NCI-H2227 treated with DMSO at 0.1 percent for 48 hours (cell line): ENCODE measurements at regions not wholly inside any gene's neighbourhood (a gene's known extent, or its start where the extent isn't known, plus 50 kb on each side); places are given as distances from the start of the nearest gene placed in this dataset.
"Not testable (repeated sequence)": the region's sequence is repeated elsewhere in the genome, so short reads cannot be mapped to it uniquely, and the experiment has no call there.

Experiments used
- DNase-seq: peaks from one replicate; lab custom pipeline; 2025; lab: John Stamatoyannopoulos, UW

DNA sequence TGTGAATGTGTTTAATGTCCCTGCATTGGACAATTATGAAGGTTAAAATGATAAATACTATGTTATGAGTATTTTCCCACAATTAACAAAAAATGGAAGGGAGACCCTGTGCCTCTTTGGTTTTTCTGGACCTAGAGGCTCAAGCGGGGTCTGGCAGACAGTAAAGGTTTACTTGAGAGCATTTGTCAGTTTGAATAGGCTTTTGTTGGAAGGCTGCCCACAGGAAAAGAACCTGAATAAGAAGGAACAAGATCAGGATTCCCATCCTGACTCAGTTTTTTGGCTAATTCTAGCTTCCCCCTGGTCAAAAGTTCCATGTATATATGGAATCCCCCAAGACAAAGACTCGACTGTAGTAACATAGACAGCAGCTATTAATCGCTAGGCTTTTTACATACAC lies 150.9 kb upstream of the JUN start:
- no peak for DNase-seq

DNA sequence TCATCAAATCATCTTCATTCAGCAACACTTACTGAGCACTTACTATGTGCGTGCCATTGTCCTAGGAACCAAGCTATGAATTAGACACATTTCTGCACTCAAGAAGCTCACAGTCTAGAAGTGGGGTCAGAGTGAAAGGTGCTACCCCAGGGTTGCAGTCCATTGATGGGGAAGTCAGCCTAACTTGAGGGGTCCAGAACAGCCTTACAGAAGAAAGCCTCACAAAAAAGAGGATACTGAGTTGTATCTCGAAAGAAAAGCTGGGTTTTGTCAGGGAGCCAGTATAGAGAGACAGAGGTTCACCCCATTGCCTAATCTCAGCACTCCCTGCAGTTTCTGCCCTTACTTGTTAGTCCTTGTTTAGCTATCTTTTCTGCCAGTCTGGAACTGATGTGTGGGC lies 153.1 kb upstream of the JUN start:
- DNase-seq = no peak

DNA sequence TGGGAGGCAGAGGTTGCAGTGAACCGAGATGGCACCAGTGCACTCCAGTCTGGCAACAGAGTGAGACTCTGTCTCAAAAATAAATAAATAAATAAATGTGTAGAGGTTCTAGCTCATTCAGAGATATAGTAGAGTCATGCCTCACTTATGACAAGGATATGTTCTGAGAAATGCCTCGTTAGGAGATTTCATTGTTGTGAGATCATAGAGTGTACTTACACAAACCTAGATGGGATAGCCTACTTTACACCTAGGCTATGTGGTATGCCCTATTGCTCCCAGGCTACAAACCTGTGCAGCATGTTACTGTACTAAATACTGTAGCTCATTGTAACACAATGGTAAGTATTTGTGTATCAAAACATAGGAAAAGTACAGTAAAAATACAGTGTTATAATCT lies 155.3 kb upstream of the JUN start:
- DNase-seq = no peak

DNA sequence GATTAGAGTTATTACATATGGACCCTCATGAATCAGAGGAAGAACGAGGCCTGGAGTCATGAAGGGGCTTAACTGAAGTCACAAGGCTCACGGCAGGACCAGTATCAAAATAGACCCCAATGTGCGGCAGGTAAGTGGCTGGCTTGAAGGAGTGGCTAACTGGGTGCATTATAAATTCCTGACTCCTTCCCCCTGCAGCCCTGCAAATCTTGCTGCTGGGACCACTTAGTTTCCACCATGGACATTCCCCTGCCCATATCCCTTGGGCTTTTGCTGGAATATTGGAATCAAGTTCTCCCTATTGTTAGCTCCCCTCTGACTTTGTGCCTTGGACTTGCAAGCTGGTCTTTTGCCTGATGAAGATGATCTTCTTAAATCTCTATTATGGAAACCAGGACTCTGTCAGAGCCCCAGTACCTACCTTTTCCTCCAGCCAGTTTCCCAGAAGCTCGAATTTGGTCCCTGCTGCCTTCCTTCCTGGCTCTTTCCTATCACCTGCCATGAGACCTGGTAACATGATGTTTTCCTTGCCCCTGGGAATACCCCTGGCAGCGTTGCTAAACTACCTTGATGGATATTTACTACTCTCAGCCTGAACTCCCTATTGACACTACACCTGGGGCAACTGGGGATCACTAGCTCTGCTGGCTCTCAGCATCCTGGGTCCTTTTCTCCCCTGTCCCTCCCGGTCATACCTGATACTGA lies 156.0 kb upstream of the JUN start:
- no peak for DNase-seq

DNA sequence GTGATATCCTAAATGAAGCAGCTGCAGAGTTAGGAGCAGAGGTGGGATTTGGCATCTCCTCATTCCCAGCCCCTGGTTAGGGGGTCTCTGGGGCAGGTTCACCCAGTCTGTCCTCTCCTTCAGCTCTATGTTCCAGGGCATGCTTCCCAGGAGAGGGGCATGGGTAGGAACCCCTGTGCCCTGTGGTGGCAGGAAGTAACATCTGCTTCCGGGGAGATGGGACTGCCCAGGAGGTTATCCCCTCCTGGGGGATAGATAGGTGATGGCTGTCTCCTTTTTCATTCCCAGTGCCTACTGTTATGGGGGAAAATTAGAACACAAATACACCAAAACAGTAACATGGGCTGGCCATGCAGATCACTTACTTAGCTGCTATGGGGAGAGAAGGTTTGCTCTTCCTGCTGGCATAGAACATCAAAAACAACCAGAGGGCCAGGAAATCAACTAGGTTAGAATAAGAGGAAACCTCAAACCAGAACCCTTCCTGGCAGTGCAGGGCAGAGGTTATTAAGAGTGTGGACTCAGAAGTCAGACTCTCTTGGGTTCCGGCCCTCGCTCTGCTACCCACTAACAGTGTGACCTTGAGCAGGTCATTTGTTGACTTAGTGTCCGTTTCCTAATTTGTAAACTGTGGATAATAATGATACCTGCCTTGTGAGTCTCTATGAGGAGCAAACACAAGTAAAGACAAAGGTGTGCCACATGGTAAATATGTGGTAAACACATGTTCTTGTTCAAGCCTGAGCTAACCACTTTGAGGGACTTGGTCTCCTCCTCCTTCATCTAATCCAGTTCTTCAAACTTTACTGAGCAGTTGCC lies 157.8 kb upstream of the JUN start:
- DNase-seq = no peak

DNA sequence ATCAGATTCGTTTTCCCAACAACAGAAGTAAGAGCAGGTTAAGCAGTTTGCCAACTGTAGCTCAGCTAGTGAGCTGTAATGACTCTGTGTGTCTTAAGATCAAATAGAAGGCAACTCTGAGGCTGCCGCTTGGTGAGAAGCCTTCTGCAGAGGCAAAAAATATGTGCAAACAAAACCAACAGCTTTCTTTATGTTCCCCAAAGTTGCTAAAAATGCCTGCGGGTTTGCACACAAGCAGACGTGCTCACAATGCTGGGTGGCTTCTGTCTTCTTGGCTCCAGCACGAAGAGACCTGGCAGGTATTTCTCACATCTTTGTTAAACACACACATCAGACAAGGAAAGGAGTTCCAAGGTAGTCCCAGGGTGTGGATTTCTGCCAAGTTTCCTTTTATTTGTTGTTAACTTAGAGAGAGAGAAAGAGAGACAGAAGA lies 158.9 kb upstream of the JUN start:
- DNase-seq = no peak

DNA sequence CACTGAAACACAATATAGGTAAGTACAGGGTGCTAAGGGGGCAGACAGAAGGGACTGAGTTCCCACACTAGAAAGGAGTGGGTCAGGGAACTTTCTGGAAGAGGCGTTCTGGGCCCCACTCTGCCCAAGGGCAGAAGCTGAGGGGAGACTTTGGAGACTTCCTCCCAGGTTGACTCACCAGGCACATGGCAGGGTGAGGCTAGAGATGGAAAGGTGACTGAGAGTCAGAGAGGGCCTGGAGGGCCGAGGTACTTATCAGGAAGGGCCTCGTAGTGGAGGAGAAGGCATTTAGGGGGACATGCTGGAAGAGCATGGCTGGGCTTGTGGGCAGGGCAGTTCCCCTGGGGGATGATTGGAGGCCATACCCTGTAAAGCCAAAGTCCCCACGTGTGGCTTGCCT lies 159.9 kb upstream of the JUN start:
- DNase-seq = no peak

DNA sequence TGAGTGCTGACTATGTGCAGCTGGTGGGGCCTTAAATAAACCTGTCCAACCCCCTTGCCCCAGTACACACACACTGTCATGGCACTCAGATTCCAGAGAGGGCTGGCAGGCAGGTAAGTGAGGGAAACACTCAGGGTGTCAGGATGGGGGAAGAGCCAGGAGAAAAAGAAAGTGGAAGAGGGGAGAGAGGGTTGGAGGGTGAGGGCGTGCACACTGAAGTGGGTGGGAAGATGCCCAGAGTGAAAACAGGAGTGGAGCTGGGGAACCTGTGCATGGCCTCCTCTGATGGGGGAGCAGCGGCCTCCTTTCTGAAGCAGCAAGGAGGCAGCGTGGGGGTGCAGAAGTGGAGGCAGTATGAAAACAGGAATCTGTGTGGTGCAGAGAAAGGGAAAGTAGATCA lies 160.6 kb upstream of the JUN start:
- DNase-seq = no peak

DNA sequence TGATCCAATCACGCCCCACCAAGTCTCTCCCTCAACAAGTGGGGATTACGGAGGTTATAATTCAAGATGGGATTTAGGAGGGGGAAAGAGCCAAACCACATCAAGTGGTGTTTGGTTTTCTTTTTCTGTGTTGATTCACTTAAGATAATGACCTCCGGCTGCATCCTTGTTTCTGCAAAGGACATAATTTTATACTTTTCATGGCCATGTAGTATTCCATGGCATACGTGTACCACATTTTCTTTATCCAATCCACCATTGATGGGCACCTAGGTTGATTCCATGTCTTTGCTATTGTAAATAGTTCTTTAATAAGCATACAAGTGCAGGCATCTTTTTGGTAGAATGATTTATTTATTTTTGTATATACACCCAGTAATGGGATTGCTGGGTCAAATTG lies 162.5 kb upstream of the JUN start:
- no peak for DNase-seq

DNA sequence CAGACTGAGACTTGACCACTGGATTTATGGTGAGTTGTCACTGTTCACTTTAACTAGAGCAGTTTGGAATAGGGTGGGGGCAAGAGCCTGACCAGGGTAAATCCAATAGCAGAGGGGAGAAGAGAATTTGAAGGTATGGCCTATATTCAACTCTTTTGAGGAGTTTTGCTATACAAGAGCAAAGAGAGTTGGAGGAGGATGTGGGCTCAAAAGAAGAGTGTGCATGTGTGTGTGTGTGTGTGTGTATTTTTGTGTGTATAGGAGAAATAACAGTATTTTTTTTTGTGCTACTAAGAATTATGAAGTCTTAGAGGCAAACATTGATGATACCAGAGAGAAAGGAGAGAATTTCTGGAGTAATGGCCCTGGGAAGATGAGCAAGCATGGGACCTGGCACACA lies 164.8 kb upstream of the JUN start:
- no peak for DNase-seq

DNA sequence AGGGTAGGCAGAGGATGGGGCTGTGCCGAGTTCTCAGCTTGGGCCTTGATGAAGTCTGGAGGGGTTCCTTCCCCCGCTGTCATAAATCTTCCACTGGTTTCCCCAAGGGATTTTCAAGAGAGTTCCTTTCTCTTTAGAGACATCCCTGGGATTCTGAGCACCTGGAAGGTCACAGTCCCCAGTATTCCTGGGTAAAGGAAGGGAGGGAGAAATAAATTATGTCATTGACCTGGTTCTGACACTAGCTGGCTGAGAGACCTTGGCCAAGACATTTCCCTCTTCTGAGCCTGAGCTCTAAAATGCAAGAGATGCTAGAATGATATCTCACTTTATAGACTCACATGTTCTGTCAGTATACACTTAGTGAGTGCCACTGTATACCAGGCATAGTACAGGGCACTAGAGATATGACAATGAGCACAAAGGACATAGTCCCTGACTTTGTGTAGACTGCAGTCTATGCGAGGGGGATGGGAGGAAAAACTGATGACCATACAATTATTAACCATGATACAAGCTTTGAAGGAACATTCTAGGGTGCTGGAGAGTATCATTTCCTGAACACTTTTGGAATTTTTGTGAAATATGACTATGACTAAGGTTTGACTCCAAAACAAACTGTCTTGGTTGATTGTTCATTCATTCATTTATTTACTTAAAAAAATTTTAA lies 165.8 kb upstream of the JUN start:
- DNase-seq = no peak

DNA sequence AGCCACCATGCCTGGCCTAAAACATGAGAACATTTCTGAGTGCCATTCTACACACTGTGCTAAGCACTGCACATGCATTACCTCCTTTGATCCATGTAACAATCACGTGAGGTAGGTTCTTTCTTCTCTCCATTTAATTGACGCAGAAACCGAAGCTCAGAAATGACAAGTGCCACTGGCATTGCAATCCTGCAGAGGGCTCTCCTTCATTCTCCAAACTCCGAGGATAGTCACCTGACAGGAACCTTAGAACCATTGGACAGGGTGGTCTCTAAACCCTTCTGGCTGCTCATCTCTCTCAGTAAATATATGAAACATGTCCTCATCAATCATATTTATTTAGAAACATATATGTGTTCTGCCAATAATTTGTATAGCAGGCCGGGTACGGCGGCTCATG lies 167.1 kb upstream of the JUN start:
- no peak for DNase-seq

DNA sequence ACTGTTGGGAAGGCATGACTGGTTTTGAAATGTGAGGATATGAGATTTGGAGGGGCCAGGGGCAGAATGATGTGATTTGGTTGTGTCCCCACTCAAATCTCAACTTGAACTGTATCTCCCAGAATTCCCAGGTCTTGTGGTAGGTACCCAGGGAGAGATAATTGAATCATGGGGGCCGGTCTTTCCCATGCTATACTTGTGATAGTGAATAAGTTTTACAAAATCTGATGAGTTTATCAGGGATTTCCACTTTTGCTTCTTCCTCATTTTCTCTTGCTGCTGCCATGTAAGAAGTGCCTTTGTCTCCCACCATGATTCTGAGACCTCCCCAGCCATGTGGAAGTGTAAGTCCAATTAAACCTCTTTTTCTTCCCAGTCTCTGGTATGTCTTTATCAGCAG lies 170.1 kb upstream of the JUN start:
- not testable (repeated sequence) for DNase-seq

DNA sequence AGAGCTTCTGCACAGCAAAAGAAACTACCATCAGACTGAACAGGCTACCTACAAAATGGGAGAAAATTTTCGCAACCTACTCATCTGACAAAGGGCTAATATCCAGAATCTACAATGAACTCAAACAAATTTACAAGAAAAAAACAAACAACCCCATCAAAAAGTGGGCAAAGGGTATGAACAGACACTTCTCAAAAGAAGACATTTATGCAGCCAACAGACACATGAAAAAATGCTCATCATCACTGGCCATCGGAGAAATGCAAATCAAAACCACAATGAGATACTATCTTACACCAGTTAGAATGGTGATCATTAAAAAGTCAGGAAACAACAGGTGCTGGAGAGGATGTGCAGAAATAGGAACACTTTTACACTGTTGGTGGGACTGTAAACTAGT lies 179.4 kb upstream of the JUN start:
- not testable (repeated sequence) for DNase-seq

DNA sequence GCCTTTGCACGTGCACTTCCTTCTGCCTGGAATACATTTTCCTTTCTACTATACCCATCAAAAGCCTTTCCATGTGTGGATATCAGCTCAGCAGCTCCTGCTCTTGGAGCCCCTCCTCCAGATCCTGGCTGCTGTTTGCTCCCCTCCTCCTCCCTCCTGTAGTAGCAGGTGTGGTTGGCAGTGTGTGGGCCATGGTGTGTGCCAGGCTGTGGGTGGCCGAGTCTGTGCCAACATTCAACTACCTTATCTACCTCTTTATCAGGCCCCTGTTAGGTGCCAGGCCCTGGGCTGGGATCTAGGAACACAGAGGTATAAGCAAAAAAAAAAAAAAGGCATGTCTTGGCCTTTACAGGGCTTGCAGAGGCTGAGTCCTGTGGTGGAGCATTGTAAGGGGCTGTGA lies 180.6 kb upstream of the JUN start:
- no peak for DNase-seq

DNA sequence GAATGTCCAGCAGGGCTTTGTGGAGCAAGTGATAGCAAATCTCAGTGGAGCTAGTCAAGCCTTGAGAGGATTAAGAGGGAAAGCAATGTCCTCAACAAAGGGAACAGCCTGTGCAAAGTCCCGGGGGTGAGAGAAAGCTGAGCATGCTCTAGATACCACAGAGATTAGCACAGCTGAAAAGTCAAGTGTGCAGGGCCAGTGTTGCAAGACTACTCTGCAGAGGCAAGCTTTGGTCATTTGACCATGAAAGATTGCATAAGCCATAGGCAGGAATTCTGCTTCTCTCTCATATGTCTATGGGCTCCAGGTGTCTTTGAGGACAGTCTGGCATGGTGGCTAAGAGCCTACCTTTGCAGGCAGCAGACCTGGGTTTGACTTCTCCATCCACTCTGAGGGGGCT lies 181.0 kb upstream of the JUN start:
- no peak for DNase-seq

DNA sequence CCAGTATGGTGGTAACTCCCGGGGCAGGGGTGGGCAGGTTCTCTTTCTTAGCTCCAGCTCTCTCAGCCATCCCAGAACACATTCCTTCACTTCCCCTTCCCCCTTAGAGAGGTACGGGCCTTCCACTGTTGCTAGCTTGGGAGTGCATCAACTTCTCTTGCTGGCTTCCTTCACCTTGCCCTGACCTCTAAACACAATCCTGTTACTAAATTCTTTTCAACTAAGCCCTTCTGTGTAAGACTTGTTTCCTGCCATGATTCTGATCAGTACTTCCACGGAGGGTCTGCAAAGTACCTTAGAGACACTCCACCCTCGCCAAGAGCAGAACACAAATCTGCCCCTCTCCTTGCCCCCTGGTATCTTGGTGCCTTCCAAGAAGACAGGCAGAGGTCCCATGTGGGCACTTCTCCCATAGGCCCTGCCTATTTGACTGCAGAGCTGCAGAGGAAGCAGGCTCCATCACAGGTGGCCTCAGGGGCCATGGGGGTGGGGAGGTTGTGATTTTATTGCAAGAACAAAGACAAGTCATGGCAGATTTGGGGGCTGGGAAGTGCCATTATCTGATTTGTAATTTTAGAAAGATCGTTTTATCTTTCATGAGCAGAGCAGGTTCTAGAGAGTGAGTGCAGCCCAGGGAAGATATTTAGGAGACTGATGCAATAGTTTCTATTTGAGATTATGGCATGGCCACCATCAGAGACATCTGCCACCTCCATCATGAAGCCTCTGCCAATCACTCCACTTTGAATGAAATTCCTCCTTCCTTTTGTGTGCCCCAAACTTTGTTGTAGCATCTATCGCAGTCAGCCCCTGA lies 182.5 kb upstream of the JUN start:
- no peak for DNase-seq

DNA sequence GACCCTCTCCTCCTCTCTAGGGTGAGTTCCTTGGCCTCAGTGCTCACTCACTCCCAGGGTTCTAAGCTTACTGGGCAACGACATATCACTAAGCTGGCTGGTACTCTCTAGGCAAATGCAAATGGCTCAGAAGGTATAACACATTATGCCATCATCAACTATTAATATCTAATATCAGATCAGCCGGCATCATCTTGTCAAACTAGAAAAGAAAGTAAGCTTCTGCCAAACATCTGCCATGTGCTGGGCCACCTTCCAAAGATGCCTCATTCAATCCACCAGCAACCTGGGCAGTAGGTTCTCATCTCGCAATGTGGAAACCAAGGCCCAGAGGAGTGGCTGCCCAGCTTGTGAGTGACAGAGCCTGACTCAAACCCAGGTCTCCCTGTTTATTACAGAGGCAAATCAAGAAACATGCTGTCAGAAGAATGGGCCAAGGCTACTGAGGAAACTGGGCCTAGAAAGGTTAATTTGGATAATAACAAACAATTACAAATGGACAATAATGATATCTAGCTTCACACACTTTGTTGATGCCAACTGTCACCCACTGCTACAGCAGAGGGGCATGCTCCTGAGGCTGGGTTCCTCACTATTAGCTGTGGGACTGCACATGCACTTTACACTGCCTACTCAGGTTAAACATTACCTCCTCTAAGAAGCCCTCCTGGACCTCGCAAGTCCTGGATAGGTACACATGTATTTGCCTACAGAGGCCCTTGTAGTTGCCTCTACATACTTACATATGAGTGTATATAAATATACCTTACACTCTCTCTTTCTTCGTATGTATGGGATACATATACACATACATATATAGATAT lies 183.3 kb upstream of the JUN start:
- no peak for DNase-seq

DNA sequence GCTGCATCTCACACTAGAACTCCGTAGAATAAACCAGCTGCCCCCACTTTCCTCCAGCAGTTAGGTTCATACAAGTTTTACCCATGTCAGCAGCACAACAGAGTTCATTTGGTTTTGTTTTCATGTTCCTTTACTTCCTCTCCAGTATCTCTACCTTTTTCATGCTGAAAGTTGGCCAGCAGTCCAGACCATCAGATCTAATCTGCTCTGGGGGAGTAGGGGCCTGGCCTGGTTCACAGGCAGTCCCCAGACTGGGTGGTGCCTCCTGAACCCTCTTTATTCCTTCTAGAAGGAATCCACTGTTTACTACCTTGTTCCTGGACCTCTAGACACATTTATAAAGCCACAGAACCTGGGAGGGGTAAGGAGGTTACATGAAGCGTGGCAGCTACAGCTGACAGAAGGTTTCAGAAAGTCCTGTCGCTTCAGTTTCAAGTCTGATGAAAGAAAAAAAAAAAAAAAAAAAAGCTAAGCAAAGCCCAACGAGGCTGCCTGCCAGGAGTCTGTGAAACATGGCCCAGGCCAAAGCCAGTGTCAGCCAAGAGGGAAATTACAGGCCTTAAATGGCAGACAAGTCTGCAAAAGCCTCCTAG lies 184.6 kb upstream of the JUN start:
- no peak for DNase-seq

DNA sequence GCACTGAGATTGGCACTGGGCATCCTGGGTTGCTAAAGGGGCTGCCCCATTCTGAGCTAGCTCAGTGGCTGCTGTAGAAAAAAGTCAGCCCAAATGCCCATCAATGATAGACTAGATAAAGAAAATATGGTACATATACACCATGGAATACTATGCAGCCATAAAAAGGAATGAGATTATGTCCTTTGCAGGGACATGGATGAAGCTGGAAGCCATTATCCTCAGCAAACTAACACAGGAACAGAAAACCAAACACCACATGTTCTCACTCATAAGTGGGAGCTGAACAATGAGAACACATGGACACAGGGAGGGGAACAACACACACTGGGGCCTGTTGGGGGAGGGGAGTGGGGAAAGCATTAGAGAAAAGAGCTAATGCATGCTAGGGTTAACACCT lies 185.3 kb upstream of the JUN start:
- not testable (repeated sequence) for DNase-seq

DNA sequence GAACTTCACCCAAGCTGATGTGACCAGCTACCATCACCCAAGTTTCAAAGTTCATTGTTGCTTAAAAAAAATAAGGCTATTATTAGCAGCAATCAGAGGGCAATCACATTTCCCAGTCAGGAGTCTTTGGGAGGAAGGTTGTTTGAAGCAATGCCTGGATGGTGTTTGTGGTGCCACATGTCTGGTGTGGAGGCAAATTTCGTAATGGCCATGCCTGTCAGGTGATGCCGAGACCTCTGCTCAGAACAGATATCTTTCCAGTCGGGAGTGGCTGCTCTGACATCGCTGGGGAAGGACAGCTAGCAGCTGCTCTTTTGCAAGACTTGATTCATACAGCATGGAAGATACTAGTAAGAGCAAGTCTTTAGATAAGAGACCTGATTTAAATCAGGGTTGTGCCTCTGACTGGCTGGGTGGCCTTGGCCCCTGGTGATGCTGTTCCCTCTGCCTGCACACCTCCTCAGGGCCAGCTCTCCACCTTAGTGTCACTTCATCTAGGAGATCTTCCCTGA lies 187.8 kb upstream of the JUN start:
- no peak for DNase-seq
